HFFc6 (cell line): ENCODE measurements at regions not wholly inside any gene's neighbourhood (a gene's known extent, or its start where the extent isn't known, plus 50 kb on each side); places are given as distances from the start of the nearest gene placed in this dataset.

Experiments
- DNase-seq: peaks from one replicate; pipeline ENCODE4 v3.0.0-alpha.2; 2018
- H3K27ac Mint-ChIP-seq: 2 replicates; pipeline ENCODE4 v1.8.0; 2020; ENCODE audit warnings: mild to moderate bottlenecking, mixed read lengths
- H3K27me3 Mint-ChIP-seq: 2 replicates; pipeline ENCODE4 v1.8.0; 2021; ENCODE audit warnings: mild to moderate bottlenecking, moderate library complexity, mixed read lengths; ENCODE audit not compliant: insufficient read depth
- H3K36me3 Mint-ChIP-seq: 2 replicates; pipeline ENCODE4 v1.8.0; 2021; ENCODE audit warnings: low read depth, mixed read lengths
- H3K4me1 Mint-ChIP-seq: 2 replicates; pipeline ENCODE4 v1.8.0; 2020; ENCODE audit warnings: low read depth, mixed read lengths
- H3K4me3 Mint-ChIP-seq: 2 replicates; pipeline ENCODE4 v1.8.0; 2020; ENCODE audit warnings: mild to moderate bottlenecking, moderate library complexity, mixed read lengths
- H3K9me3 Mint-ChIP-seq: 2 replicates; pipeline ENCODE4 v1.8.0; 2020; ENCODE audit warnings: mild to moderate bottlenecking, mixed read lengths
- TF ChIP-seq, protein P1 (sequence below): fragments of 200-600 bp; sonication (generic); IDR thresholded peaks from 2 replicates; pipeline ENCODE4 v1.5.0; 2021; ENCODE audit warnings: antibody characterized with exemption, mild to moderate bottlenecking

DNA sequence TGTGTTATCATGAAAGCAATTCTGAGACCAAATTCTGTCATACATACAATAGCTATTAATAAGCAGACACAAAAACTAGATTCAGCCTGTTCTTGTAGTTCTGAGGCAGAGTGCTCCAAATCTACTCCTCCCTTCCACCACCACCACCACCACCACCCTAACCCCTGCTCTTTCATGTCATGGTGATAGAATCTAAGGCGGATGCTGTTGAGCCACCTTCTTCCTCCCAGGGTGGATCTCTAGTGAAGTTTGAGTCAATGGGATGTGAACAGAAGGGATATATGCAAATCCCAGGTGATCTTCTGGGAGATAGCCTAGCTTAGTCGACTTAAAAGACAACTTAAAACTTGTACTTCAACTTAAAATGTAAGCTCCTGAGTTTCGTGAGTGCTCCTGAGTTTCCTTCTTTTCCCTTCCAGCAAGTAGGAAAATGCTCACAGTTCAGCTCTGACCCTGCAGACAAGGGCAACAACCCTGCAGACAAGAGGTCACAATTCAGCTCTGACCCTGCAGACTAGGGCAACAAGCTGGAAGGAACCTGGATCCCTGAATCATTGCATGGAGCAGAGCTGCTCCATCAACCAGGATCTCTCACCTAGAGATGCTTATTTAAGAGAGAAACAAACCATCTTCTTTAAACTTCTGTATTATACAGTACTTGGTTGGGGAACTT lies 204.1 kb downstream of the TTC8 start:
- Mint-ChIP-seq H3K27me3 (peaks cover 4% of the 10 kb centered on the region), H3K4me3 (0 out of 2 replicates have a peak overlapping the region, but pooled peaks have one; percentile 72), H3K9me3 (no peaks in the 10 kb centered on the region), H3K36me3 (no peaks in the 10 kb centered on the region), H3K27ac (no peak overlapping the region), H3K4me1 (peaks cover 16% of the 10 kb centered on the region)
- TF ChIP-seq, protein P1, sequence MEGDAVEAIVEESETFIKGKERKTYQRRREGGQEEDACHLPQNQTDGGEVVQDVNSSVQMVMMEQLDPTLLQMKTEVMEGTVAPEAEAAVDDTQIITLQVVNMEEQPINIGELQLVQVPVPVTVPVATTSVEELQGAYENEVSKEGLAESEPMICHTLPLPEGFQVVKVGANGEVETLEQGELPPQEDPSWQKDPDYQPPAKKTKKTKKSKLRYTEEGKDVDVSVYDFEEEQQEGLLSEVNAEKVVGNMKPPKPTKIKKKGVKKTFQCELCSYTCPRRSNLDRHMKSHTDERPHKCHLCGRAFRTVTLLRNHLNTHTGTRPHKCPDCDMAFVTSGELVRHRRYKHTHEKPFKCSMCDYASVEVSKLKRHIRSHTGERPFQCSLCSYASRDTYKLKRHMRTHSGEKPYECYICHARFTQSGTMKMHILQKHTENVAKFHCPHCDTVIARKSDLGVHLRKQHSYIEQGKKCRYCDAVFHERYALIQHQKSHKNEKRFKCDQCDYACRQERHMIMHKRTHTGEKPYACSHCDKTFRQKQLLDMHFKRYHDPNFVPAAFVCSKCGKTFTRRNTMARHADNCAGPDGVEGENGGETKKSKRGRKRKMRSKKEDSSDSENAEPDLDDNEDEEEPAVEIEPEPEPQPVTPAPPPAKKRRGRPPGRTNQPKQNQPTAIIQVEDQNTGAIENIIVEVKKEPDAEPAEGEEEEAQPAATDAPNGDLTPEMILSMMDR: no peak
- no peak for DNase-seq

DNA sequence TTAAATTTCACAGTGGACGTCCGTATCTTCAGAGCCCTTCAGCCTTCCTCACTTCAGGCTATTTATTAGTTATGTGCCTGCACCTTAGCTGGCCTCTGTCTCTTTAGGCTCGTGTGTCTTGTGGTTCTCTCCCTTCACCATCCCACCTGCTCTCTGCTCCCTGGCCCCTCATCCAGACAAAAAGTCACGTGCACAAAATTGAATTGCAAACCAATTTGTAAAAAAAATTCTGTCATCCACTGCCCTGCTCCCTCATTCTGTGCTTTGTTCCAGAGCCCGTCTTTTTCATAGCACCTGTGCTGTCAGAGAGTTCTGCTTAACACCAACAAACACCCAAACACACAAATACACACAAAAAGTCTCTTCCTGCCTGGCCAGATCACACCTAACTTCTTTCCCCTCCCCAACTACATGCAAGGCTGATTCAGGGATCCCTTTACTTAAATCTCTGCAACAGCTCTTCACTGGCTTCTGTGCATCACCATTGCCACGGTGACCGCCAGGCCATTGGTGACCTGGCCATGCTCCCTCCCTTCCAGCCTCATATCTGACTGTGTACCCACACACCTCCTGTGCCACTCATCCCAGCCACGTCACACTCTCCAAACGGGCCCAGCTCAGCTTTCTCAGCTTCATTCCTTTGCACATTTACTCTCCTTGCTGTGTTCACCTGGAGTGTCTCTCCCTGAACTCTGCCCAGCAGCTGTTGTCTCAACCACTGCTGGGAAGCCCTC lies 205.7 kb downstream of the TTC8 start:
- Mint-ChIP-seq H3K27me3 (peaks cover 4% of the 10 kb centered on the region), H3K4me1 (peaks cover 10% of the 10 kb centered on the region), H3K9me3 (no peaks in the 10 kb centered on the region), H3K36me3 (no peaks in the 10 kb centered on the region), H3K4me3 (no peak overlapping the region), H3K27ac (no peak overlapping the region)
- TF ChIP-seq, protein P1: no peak
- no peak for DNase-seq

DNA sequence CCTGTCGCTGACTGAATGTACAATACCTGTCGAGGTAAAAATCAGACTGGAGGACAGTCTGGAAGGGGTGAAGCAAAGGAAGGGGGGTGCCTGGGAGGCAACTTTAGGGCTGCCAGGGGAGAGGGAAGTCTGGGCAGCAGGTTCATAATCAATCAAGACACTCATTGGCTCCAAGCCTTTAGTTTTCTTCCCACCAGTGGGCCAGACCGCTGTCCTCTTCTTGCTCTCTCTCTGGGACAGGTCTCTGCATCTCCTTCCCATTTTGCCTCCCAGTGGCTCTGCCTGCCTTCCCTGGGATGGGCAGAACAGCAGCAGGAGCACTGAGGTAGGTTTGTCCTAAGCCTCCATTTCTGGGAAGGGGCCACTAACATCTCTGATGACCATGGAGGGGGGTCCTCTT lies 206.5 kb downstream of the TTC8 start:
- Mint-ChIP-seq H3K9me3 (no peaks in the 10 kb centered on the region), H3K27me3 (peaks cover 8% of the 10 kb centered on the region), H3K4me1 (peaks cover 2% of the 10 kb centered on the region), H3K36me3 (no peaks in the 10 kb centered on the region), H3K27ac (no peak overlapping the region), H3K4me3 (no peak overlapping the region)
- TF ChIP-seq, protein P1: no peak
- no peak for DNase-seq

DNA sequence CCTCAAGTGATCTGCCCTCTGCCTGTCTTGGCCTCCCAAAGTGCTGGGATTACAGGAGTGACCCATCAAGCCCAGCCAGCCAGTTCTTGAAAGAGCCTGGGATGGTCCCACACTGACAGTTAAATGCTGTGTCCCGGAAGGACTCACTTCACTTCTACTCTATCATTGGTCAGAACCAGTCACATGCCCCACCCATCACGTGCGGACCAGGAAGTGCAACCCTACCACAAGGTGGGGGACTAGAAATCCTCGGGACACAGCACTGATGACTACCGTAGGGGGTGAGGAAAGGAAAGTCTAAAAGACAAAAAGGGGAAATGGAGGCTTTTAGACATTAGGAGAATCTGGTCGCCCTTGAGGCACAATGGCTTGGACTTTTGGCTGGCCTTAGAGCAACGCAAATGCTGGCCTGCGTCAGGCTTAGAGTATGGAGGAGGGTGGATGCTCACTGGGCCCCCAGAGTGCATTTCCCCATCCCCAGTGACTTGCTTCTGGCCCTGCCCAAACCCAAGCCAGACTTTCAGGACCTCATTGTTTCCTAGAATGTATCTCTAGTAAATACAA lies 207.7 kb downstream of the TTC8 start:
- TF ChIP-seq, protein P1: no peak
- Mint-ChIP-seq H3K9me3 (no peaks in the 10 kb centered on the region), H3K27me3 (peaks cover 9% of the 10 kb centered on the region), H3K27ac (no peak overlapping the region), H3K36me3 (no peaks in the 10 kb centered on the region), H3K4me1 (no peaks in the 10 kb centered on the region), H3K4me3 (no peak overlapping the region)
- no peak for DNase-seq

DNA sequence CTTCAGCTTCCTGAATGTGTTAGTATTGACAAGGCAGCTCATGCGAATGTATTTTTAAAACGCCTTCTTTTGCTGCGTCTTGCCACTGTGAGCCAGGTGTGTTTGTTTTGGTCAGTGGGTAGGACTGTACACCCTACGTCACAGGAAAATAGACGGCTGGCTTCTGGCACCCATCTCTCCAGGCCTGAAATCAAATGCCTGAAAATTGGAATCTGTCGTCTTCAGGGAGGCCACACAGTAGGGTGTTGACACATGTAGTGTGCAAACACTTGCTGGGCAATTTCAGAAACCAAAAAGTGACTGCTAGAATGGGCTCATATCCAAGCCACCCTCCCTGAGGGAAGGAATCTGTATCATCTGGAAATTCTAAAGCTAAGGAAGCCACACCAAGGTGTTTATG lies 209.3 kb downstream of the TTC8 start:
- Mint-ChIP-seq H3K36me3 (no peaks in the 10 kb centered on the region), H3K27me3 (peaks cover 12% of the 10 kb centered on the region), H3K9me3 (no peaks in the 10 kb centered on the region), H3K4me3 (no peak overlapping the region), H3K27ac (no peak overlapping the region), H3K4me1 (no peaks in the 10 kb centered on the region)
- TF ChIP-seq, protein P1: no peak
- no peak for DNase-seq
